PFSK-1 (cell line): ENCODE measurements at regions not wholly inside any gene's neighbourhood (a gene's known extent, or its start where the extent isn't known, plus 50 kb on each side); places are given as distances from the start of the nearest gene placed in this dataset.

ENCODE experiments used
- TAF1 ChIP-seq: IDR thresholded peaks from 2 replicates; pipeline ENCODE4 v1.6.1; 2012; ENCODE audit warnings: low read length, control low read depth, borderline replicate concordance; ENCODE audit not compliant: insufficient read depth
- TF ChIP-seq, protein P1 (sequence below), 2 experiments: IDR thresholded peaks; 2 replicates each; pipeline versions ENCODE4 v1.6.1 to v1.8.0; 2011 to 2012; ENCODE audit warnings: low read depth in 2 of 2, low read length in 2 of 2, control low read depth in 1 of 2, inconsistent platforms in 1 of 2, mild to moderate bottlenecking in 1 of 2, moderate library complexity in 1 of 2; ENCODE audit not compliant: insufficient read depth in 1 of 2

DNA sequence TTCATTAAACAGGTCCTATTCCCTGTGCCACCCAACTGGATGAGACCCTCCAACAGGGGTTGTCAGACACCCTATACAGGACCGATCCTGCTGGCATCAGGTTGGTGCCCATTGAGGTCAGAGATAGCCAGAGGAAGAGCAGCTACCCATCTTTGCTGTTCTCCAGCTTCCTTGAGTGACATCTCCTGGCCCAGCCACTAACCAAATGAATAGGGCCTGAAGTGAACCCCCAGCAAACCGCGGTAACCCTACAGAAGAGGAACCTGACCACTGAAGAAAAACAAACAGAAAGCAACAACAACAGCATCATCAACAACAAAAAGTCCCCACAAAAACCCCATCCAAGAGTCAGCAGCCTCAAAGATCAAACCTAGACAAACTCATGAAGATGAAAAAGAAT is 133.6 kb upstream of the ARPP21 start:
- no peak for TF ChIP-seq TAF1
- TF ChIP-seq, protein P1, sequence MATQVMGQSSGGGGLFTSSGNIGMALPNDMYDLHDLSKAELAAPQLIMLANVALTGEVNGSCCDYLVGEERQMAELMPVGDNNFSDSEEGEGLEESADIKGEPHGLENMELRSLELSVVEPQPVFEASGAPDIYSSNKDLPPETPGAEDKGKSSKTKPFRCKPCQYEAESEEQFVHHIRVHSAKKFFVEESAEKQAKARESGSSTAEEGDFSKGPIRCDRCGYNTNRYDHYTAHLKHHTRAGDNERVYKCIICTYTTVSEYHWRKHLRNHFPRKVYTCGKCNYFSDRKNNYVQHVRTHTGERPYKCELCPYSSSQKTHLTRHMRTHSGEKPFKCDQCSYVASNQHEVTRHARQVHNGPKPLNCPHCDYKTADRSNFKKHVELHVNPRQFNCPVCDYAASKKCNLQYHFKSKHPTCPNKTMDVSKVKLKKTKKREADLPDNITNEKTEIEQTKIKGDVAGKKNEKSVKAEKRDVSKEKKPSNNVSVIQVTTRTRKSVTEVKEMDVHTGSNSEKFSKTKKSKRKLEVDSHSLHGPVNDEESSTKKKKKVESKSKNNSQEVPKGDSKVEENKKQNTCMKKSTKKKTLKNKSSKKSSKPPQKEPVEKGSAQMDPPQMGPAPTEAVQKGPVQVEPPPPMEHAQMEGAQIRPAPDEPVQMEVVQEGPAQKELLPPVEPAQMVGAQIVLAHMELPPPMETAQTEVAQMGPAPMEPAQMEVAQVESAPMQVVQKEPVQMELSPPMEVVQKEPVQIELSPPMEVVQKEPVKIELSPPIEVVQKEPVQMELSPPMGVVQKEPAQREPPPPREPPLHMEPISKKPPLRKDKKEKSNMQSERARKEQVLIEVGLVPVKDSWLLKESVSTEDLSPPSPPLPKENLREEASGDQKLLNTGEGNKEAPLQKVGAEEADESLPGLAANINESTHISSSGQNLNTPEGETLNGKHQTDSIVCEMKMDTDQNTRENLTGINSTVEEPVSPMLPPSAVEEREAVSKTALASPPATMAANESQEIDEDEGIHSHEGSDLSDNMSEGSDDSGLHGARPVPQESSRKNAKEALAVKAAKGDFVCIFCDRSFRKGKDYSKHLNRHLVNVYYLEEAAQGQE (IDR thresholded peaks at IDR 0.05; ENCODE audit: insufficient read depth in 1 of 2, low read depth in 2 of 2, low read length in 2 of 2) = no peak
